Hepatocyte (in vitro differentiated cells): ENCODE measurements at regions not wholly inside any gene's neighbourhood (a gene's known extent, or its start where the extent isn't known, plus 50 kb on each side); places are given as distances from the start of the nearest gene placed in this dataset.

Source experiments
- CTCF ChIP-seq: fragments of 200-600 bp; sonication (generic); IDR thresholded peaks from 2 replicates; pipeline ENCODE4 v1.5.1; 2016; ENCODE audit warnings: antibody characterized with exemption, mild to moderate bottlenecking; ENCODE audit not compliant: poor library complexity
- EZH2 ChIP-seq: fragments of 200-600 bp; sonication (generic); IDR thresholded peaks from 2 replicates; pipeline ENCODE4 v1.6.1; 2016; ENCODE audit warnings: antibody characterized with exemption, mild to moderate bottlenecking, borderline replicate concordance
- EZH2phosphoT487 ChIP-seq: fragments of 200-600 bp; sonication (generic); IDR thresholded peaks from one replicate; pipeline ENCODE4 v1.6.1; 2018; ENCODE audit warnings: antibody characterized with exemption, mild to moderate bottlenecking, low read depth, moderate library complexity; ENCODE audit not compliant: unreplicated experiment, severe bottlenecking

- TF ChIP-seq EZH2 (no peak), CTCF (no peak), EZH2phosphoT487 (no peak)
Observed at GRCh38 chr15:101543926-101544612, 54.6 kb upstream of the PCSK6 start.
